Chondrocyte (in vitro differentiated cells): ENCODE measurements at regions not wholly inside any gene's neighbourhood (a gene's known extent, or its start where the extent isn't known, plus 50 kb on each side); places are given as distances from the start of the nearest gene placed in this dataset.
"Not testable (repeated sequence)": the region's sequence is repeated elsewhere in the genome, so short reads cannot be mapped to it uniquely, and the experiment has no call there.

ENCODE experiments used
- DNase-seq: peaks from one replicate; pipeline ENCODE4 v3.0.0; 2021; ENCODE audit warnings: mixed read lengths, low spot score
- H3K27ac Mint-ChIP-seq: one replicate; pipeline ENCODE4 v1.8.0; 2021; ENCODE audit warnings: mild to moderate bottlenecking, moderate library complexity, mixed read lengths; ENCODE audit not compliant: unreplicated experiment
- H3K27me3 Mint-ChIP-seq: 2 replicates; pipeline ENCODE4 v1.8.0; 2021; ENCODE audit warnings: low read depth, mixed read lengths
- H3K36me3 Mint-ChIP-seq: 2 replicates; pipeline ENCODE4 v1.8.0; 2021; ENCODE audit warnings: low read depth, mixed read lengths
- H3K4me1 Mint-ChIP-seq: 2 replicates; pipeline ENCODE4 v1.8.0; 2021; ENCODE audit warnings: low read depth, mild to moderate bottlenecking, mixed read lengths
- H3K4me3 Mint-ChIP-seq: one replicate; pipeline ENCODE4 v1.8.0; 2021; ENCODE audit warnings: mild to moderate bottlenecking, moderate library complexity, mixed read lengths; ENCODE audit not compliant: unreplicated experiment
- H3K9me3 Mint-ChIP-seq: 2 replicates; pipeline ENCODE4 v1.8.0; 2021; ENCODE audit warnings: low read depth, mixed read lengths
- CTCF ChIP-seq: fragments of 200-600 bp; sonication (generic); IDR thresholded peaks from 2 replicates; pipeline ENCODE4 v1.5.0; 2021; ENCODE audit warnings: antibody characterized with exemption, mild to moderate bottlenecking, moderate library complexity

GRCh38 chr10:33057620-33058019 lies 99.6 kb upstream of the ITGB1 start:
- Mint-ChIP-seq H3K4me3 (no peak overlapping the region), H3K4me1 (peaks cover 15% of the 10 kb centered on the region), H3K9me3 (peaks cover 2% of the 10 kb centered on the region), H3K27me3 (no peaks in the 10 kb centered on the region), H3K36me3 (no peaks in the 10 kb centered on the region), H3K27ac (no peak overlapping the region)
- DNase-seq = no peak
- no peak for TF ChIP-seq CTCF

- peaks cover 15% of the 10 kb centered on the region for H3K4me1 Mint-ChIP-seq
- H3K27me3 Mint-ChIP-seq = no peaks in the 10 kb centered on the region
- no peak overlapping the region for H3K27ac Mint-ChIP-seq
- H3K9me3 Mint-ChIP-seq = no peaks in the 10 kb centered on the region
- TF ChIP-seq CTCF = no peak
- no peak overlapping the region for H3K4me3 Mint-ChIP-seq
- H3K36me3 Mint-ChIP-seq = no peaks in the 10 kb centered on the region
- DNase-seq = no peak
Observed at GRCh38 chr10:33056828-33057596, 99.0 kb upstream of the ITGB1 start.

GRCh38 chr10:33055625-33056024 lies 97.6 kb upstream of the ITGB1 start:
- DNase-seq = no peak
- no peak for TF ChIP-seq CTCF
- no peaks in the 10 kb centered on the region for H3K9me3 Mint-ChIP-seq
- peaks cover 15% of the 10 kb centered on the region for H3K4me1 Mint-ChIP-seq
- no peaks in the 10 kb centered on the region for H3K27me3 Mint-ChIP-seq
- no peaks in the 10 kb centered on the region for H3K36me3 Mint-ChIP-seq
- H3K4me3 Mint-ChIP-seq = no peak overlapping the region
- no peak overlapping the region for H3K27ac Mint-ChIP-seq

- H3K27ac Mint-ChIP-seq = no peak overlapping the region
- peaks cover 15% of the 10 kb centered on the region for H3K4me1 Mint-ChIP-seq
- no peak for DNase-seq
- TF ChIP-seq CTCF = no peak
- no peaks in the 10 kb centered on the region for H3K27me3 Mint-ChIP-seq
- no peak overlapping the region for H3K4me3 Mint-ChIP-seq
- H3K36me3 Mint-ChIP-seq = no peaks in the 10 kb centered on the region
- H3K9me3 Mint-ChIP-seq = no peaks in the 10 kb centered on the region
Observed at GRCh38 chr10:33052915-33053810, 95.1 kb upstream of the ITGB1 start.

GRCh38 chr10:33052263-33052875 lies 94.3 kb upstream of the ITGB1 start:
- TF ChIP-seq CTCF = no peak
- H3K4me3 Mint-ChIP-seq = no peak overlapping the region
- no peak overlapping the region for H3K27ac Mint-ChIP-seq
- no peak for DNase-seq
- H3K4me1 Mint-ChIP-seq = peaks cover 15% of the 10 kb centered on the region
- H3K27me3 Mint-ChIP-seq = no peaks in the 10 kb centered on the region
- no peaks in the 10 kb centered on the region for H3K9me3 Mint-ChIP-seq
- H3K36me3 Mint-ChIP-seq = no peaks in the 10 kb centered on the region

- H3K36me3 Mint-ChIP-seq, H3K4me1 Mint-ChIP-seq, H3K27ac Mint-ChIP-seq, H3K27me3 Mint-ChIP-seq, DNase-seq, H3K9me3 Mint-ChIP-seq, H3K4me3 Mint-ChIP-seq: not testable (repeated sequence)
Observed at GRCh38 chr10:33049963-33050920, 92.2 kb upstream of the ITGB1 start.
